Motor neuron (in vitro differentiated cells): ENCODE measurements at regions not wholly inside any gene's neighbourhood (a gene's known extent, or its start where the extent isn't known, plus 50 kb on each side); places are given as distances from the start of the nearest gene placed in this dataset.

Source experiments
- ATAC-seq, 8 experiments: fragments of 200-7000 bp; cut with Tn5 transposase; replicated peaks in 6 of 8; 2 replicates each; pipeline ENCODE4 v1.8.0; 2021; ENCODE audit warnings: mild to moderate bottlenecking in 8 of 8, moderate library complexity in 8 of 8
- H3K27ac ChIP-seq, 2 donors: fragments of 250-450 bp; sonication (Bioruptor Pico); 2 replicates each; pipeline ENCODE4 v1.9.0; 2021; ENCODE audit warnings: antibody characterized with exemption in 2 of 2, mild to moderate bottlenecking in 2 of 2, moderate library complexity in 1 of 2
- H3K4me1 ChIP-seq, 2 donors: fragments of 250-450 bp; sonication (Bioruptor Pico); replicated peaks in 1 of 2; 2 replicates each; pipeline ENCODE4 v1.6.1; 2021; ENCODE audit warnings: antibody characterized with exemption in 2 of 2, mild to moderate bottlenecking in 2 of 2, moderate library complexity in 1 of 2
- H3K4me3 ChIP-seq, 5 donors: fragments of 250-450 bp; sonication (Bioruptor Pico); 2 replicates each; pipeline ENCODE4 v1.9.0; 2021; ENCODE audit warnings: antibody characterized with exemption in 5 of 5, mild to moderate bottlenecking in 5 of 5, moderate library complexity in 4 of 5
- WGBS, 10 experiments: fragments of 450-650 bp; shearing (Covaris generic); methylation state at CpG; one replicate each; pipeline ENCODE4 v1.0.0; 2022; 5-methylcytosine and 5-hydroxymethylcytosine counted together
- in situ Hi-C, 9 experiments: fragments of 400-800 bp; cut with MboI; loops; one replicate each; pipeline ENCODE4 v1.15.0; 2021; ENCODE audit warnings: low sequenced_read_pairs in 9 of 9, low pct_unique_long_range_greater_than_20kb in 2 of 9; ENCODE audit not compliant: unreplicated experiment in 9 of 9

- in situ Hi-C loops = no loop called here
- no peak for ATAC-seq
- Histone ChIP-seq H3K4me3 (no peak overlapping the region), H3K4me1 (no peaks in the 10 kb centered on the region), H3K27ac (no peak overlapping the region)
- WGBS, 10 experiments = 0 to 100% (median 85%) methylated on average over 1 to 2 of the region's 2 CpGs
Measured at GRCh38 chr10:121211446-121211845, 360.3 kb downstream of the WDR11 start.

- in situ Hi-C loops = no loop called here
- Histone ChIP-seq H3K27ac (no peak overlapping the region), H3K4me1 (peaks cover 0 to 3% of the 10 kb centered on the region in 2 donors), H3K4me3 (no peak overlapping the region)
- ATAC-seq = no peak
- WGBS, 10 experiments = 0 to 100% (median 80%) methylated on average over 2 to 3 of the region's 4 CpGs; no CpG with 5 or more reads in 3 of the 10 experiments
Measured at GRCh38 chr10:121213437-121213836, 362.3 kb downstream of the WDR11 start.

- 10 to 100% (median 81%) methylated on average over 1 to 2 of the region's 2 CpGs; no CpG with 5 or more reads in 4 of the 10 experiments for WGBS, 10 experiments
- ATAC-seq = no peak
- H3K27ac ChIP-seq = no peak overlapping the region
- H3K4me3 ChIP-seq = no peak overlapping the region
- in situ Hi-C loops = no loop called here
- H3K4me1 ChIP-seq = peaks cover 7 to 9% of the 10 kb centered on the region in 2 donors
Measured at GRCh38 chr10:121216295-121216694, 365.1 kb downstream of the WDR11 start.

- H3K27ac ChIP-seq = no peak overlapping the region
Measured at GRCh38 chr10:121216721-121217181, 365.6 kb downstream of the WDR11 start.

GRCh38 chr10:121217331-121217730 lies 366.2 kb downstream of the WDR11 start:
- in situ Hi-C loops = no loop called here

More at GRCh38 chr10:121216721-121217181, 365.6 kb downstream of the WDR11 start:
- Histone ChIP-seq H3K4me3 (no peak overlapping the region), H3K4me1 (peaks cover 10 to 12% of the 10 kb centered on the region in 2 donors)
- in situ Hi-C loops = no loop called here
- ATAC-seq = no peak
- 0 to 100% (median 96%) methylated on average over 1 to 6 of the region's 8 CpGs; no CpG with 5 or more reads in 2 of the 10 experiments for WGBS, 10 experiments

GRCh38 chr10:121221072-121221471 lies 369.9 kb downstream of the WDR11 start:
- 19 to 90% (median 65%) methylated on average over 2 to 3 of the region's 3 CpGs; no CpG with 5 or more reads in 1 of the 10 experiments for WGBS, 10 experiments
- in situ Hi-C loops = no loop called here
- ATAC-seq = peak in 5 of 8 experiments; percentile 65 to 92 (median 75)
- Histone ChIP-seq H3K4me1 (peaks cover 12% of the 10 kb centered on the region in 2 donors), H3K4me3 (no peak overlapping the region), H3K27ac (no peak overlapping the region)

More at GRCh38 chr10:121217331-121217730, 366.2 kb downstream of the WDR11 start:
- Histone ChIP-seq H3K4me3 (no peak overlapping the region), H3K27ac (no peak overlapping the region), H3K4me1 (peaks cover 12% of the 10 kb centered on the region in 2 donors)
- 0 to 100% (median 85%) methylated on average over 1 to 7 of the region's 7 CpGs; no CpG with 5 or more reads in 1 of the 10 experiments for WGBS, 10 experiments
- no peak for ATAC-seq

GRCh38 chr10:121221991-121222390 lies 370.8 kb downstream of the WDR11 start:
- in situ Hi-C loops = no loop called here
- WGBS, 10 experiments = 25 to 93% (median 67%) methylated on average over 1 to 8 of the region's 8 CpGs; no CpG with 5 or more reads in 3 of the 10 experiments
- Histone ChIP-seq H3K27ac (no peak overlapping the region), H3K4me1 (peaks cover 12% of the 10 kb centered on the region in 2 donors), H3K4me3 (no peak overlapping the region)
- no peak for ATAC-seq

- no peak overlapping the region for H3K4me3 ChIP-seq
Measured at GRCh38 chr10:121222842-121223241, 371.7 kb downstream of the WDR11 start.

GRCh38 chr10:121231079-121231478 lies 367.2 kb downstream of the FGFR2 start:
- Histone ChIP-seq H3K4me3 (no peak overlapping the region), H3K4me1 (no peaks in the 10 kb centered on the region), H3K27ac (no peak overlapping the region)
- 15 to 100% (median 80%) methylated on average over 2 to 5 of the region's 5 CpGs; no CpG with 5 or more reads in 1 of the 10 experiments for WGBS, 10 experiments
- in situ Hi-C loops = no loop called here
- ATAC-seq = no peak

More at GRCh38 chr10:121222842-121223241, 371.7 kb downstream of the WDR11 start:
- Histone ChIP-seq H3K4me1 (peaks cover 9 to 12% of the 10 kb centered on the region in 2 donors), H3K27ac (no peak overlapping the region)
- ATAC-seq = no peak
- 0 to 93% (median 50%) methylated on average over 1 to 2 of the region's 2 CpGs; no CpG with 5 or more reads in 3 of the 10 experiments for WGBS, 10 experiments
- in situ Hi-C loops = no loop called here

- Histone ChIP-seq H3K4me3 (no peak overlapping the region), H3K27ac (no peak overlapping the region), H3K4me1 (no peaks in the 10 kb centered on the region)
- WGBS, 10 experiments = 40 to 100% (median 80%) methylated on average over 1 to 8 of the region's 10 CpGs; no CpG with 5 or more reads in 1 of the 10 experiments
- ATAC-seq = no peak
- in situ Hi-C loops = no loop called here
Measured at GRCh38 chr10:121232494-121232893, 365.8 kb downstream of the FGFR2 start.

GRCh38 chr10:121235692-121236091 lies 362.6 kb downstream of the FGFR2 start:
- 0 to 100% (median 80%) methylated on average over 1 to 2 of the region's 2 CpGs; no CpG with 5 or more reads in 3 of the 10 experiments for WGBS, 10 experiments
- Histone ChIP-seq H3K4me1 (no peaks in the 10 kb centered on the region), H3K27ac (no peak overlapping the region), H3K4me3 (no peak overlapping the region)
- ATAC-seq = no peak
- in situ Hi-C loops = no loop called here

- H3K27ac ChIP-seq = no peak overlapping the region
- in situ Hi-C loops = no loop called here
- ATAC-seq = no peak
- no peak overlapping the region for H3K4me3 ChIP-seq
- no peaks in the 10 kb centered on the region for H3K4me1 ChIP-seq
- WGBS, 10 experiments = 0 to 88% (median 80%) methylated on average over 1 to 4 of the region's 4 CpGs; no CpG with 5 or more reads in 4 of the 10 experiments
Measured at GRCh38 chr10:121236621-121237020, 361.6 kb downstream of the FGFR2 start.

GRCh38 chr10:121237718-121238117 lies 360.5 kb downstream of the FGFR2 start:
- no peaks in the 10 kb centered on the region for H3K4me1 ChIP-seq
- no peak overlapping the region for H3K4me3 ChIP-seq
- in situ Hi-C loops = no loop called here
- H3K27ac ChIP-seq = no peak overlapping the region
- no peak for ATAC-seq
- WGBS, 10 experiments = 0 to 62% (median 15%) methylated on average over 1 to 2 of the region's 2 CpGs; no CpG with 5 or more reads in 4 of the 10 experiments

GRCh38 chr10:121240011-121240410 lies 358.2 kb downstream of the FGFR2 start:
- in situ Hi-C loops = no loop called here
- 7 to 100% (median 90%) methylated on average over 1 to 2 of the region's 4 CpGs; no CpG with 5 or more reads in 6 of the 10 experiments for WGBS, 10 experiments
- H3K4me3 ChIP-seq = no peak overlapping the region
- H3K4me1 ChIP-seq = peaks cover 0 to 4% of the 10 kb centered on the region in 2 donors
- ATAC-seq = peak in 1 of 8 experiments; percentile 59
- H3K27ac ChIP-seq = no peak overlapping the region
